ENCODE measurements at regions not wholly inside any gene's neighbourhood (a gene's known extent, or its start where the extent isn't known, plus 50 kb on each side); places are given as distances from the start of the nearest gene placed in this dataset.

DNA sequence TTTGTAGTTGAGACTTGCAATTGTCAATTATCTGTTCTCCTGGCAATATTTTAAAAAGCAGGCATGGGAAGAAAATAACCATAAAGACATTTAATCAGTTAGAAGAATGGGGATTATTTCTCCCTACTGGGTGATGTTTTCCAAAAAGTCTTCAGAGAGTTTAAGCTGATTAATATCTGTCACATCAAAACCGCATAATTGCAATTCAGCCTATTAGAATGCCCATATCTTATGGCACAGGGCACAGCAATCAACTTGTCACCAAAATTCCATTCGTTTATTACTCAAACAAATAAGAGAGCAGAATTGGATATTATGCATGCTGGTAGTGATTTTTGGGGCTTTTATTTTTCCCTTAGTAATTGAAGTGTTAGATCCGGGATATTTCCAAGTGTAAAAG, 218.7 kb downstream of the RNF144B start:
- H3K27ac ChIP-seq, result no peak overlapping the region
- TF ChIP-seq, protein P1, sequence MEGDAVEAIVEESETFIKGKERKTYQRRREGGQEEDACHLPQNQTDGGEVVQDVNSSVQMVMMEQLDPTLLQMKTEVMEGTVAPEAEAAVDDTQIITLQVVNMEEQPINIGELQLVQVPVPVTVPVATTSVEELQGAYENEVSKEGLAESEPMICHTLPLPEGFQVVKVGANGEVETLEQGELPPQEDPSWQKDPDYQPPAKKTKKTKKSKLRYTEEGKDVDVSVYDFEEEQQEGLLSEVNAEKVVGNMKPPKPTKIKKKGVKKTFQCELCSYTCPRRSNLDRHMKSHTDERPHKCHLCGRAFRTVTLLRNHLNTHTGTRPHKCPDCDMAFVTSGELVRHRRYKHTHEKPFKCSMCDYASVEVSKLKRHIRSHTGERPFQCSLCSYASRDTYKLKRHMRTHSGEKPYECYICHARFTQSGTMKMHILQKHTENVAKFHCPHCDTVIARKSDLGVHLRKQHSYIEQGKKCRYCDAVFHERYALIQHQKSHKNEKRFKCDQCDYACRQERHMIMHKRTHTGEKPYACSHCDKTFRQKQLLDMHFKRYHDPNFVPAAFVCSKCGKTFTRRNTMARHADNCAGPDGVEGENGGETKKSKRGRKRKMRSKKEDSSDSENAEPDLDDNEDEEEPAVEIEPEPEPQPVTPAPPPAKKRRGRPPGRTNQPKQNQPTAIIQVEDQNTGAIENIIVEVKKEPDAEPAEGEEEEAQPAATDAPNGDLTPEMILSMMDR (IDR thresholded peaks at IDR 0.05), result no peak
- TF ChIP-seq EP300 (IDR thresholded peaks at IDR 0.05), result no peak
- no peak for ATAC-seq (ENCODE audit: low FRiP score in 2 of 2)
- H3K9me3 ChIP-seq, result no peaks in the 10 kb centered on the region
- H3K36me3 ChIP-seq, result no peaks in the 10 kb centered on the region
- H3K27me3 ChIP-seq, result no peaks in the 10 kb centered on the region
- no peak overlapping the region for H3K4me3 ChIP-seq
- DNase-seq, result no peak
- 80 to 84% methylated on average over 3 of the region's 3 CpGs for WGBS, 2 donors
- no peaks in the 10 kb centered on the region for H3K4me1 ChIP-seq

DNA sequence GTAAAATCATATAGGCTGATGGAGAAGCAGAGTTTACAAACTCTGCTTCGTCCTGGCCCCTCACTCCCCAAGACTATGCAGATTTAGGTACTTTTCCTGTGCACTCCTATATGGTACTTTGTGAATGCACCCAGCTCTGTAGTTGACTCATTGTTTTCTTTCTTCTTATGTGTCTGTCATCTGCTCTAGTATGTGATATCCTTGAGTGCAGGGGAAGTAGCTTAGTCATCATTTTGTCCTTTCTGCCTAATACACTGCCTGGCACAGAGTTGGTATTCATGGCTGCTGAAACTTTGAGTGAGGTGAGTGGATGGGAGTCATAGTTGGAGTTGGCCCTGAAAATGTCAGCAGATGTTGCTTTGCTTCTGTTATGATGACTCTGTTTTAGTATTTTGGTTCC, 222.6 kb downstream of the RNF144B start:
- no peaks in the 10 kb centered on the region for H3K27me3 ChIP-seq
- no peak overlapping the region for H3K27ac ChIP-seq
- DNase-seq (no peak), ATAC-seq (ENCODE audit: low FRiP score in 2 of 2) (no peak)
- H3K36me3 ChIP-seq, result no peaks in the 10 kb centered on the region
- no peak for TF ChIP-seq POLR2AphosphoS5 (IDR thresholded peaks at IDR 0.05)
- no peaks in the 10 kb centered on the region for H3K4me1 ChIP-seq
- no peaks in the 10 kb centered on the region for H3K9me3 ChIP-seq
- H3K4me3 ChIP-seq, result no peak overlapping the region
- 47 to 64% methylated on average over 1 of the region's 1 CpG for WGBS, 2 donors

DNA sequence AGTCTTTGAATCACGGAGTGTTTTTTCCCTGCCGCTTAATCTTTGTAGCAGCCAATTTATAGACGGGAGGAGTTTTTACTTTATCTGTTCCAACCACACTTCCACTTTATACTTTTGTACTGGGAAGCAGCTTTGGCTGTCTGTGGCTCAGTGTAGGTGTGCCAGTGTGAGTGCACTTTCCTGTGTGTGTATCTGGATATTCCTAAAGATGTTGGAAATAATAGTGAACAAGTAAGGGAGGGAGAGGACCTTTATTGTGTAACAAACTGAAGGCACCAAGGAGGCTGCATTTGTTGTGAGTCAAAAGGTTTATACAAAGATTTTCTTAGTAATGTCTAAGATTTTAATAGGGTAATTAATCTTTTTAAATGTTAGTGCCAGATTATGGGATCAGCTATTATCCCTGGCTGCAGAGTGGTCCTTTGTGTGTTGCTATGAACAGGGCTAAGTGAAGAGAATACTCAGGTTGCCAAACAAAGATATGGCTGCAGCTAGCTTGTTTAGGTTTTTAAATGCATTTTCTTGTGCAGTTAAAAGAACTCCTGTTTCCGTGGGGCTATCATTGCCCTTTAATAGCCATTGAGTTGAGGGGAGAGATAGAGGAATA, 226.3 kb downstream of the RNF144B start:
- Histone ChIP-seq H3K4me1 (no peaks in the 10 kb centered on the region), H3K9me3 (peaks cover 0 to 7% (median 0%) of the 10 kb centered on the region in 4 donors), H3K27me3 (no peaks in the 10 kb centered on the region), H3K27ac (no peak overlapping the region), H3K4me3 (no peak overlapping the region), H3K36me3 (no peaks in the 10 kb centered on the region)
- no peak for TF ChIP-seq POLR2AphosphoS5 (IDR thresholded peaks at IDR 0.05)
- TF ChIP-seq, protein P1 (IDR thresholded peaks at IDR 0.05), result no peak
- no peak for TF ChIP-seq EP300 (IDR thresholded peaks at IDR 0.05)
- no peak for TF ChIP-seq POLR2A (IDR thresholded peaks at IDR 0.05)
- no peak for ATAC-seq (ENCODE audit: low FRiP score in 2 of 2)
- no peak for DNase-seq
- 52 to 57% methylated on average over 4 of the region's 4 CpGs for WGBS, 2 donors

DNA sequence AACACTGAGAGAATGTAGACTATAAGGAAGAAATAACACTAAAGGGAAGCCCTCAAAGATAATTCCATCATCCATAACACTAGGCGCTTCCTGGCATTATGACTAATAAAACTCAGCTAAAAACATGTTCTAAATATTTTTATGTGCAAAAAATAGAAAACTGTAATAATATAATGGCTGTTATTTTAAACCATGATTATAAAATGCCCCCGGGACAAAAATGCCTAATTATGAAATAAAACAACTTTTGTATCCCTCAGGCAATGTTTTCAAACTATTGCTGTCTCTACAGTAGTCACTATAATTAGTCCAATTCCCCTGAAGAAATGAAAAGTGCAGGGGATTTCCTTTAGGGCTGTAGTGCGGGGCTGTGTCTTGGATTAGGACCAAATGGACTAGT, 242.4 kb downstream of the RNF144B start:
- Histone ChIP-seq H3K27ac (no peak overlapping the region), H3K4me1 (no peaks in the 10 kb centered on the region), H3K4me3 (no peak overlapping the region), H3K36me3 (no peaks in the 10 kb centered on the region), H3K27me3 (no peaks in the 10 kb centered on the region), H3K9me3 (no peaks in the 10 kb centered on the region)
- DNase-seq (no peak), ATAC-seq (ENCODE audit: low FRiP score in 2 of 2) (no peak)
- WGBS, 2 donors, result 76 to 77% methylated on average over 3 of the region's 3 CpGs
- TF ChIP-seq POLR2AphosphoS5 (IDR thresholded peaks at IDR 0.05), result no peak
- no peak for TF ChIP-seq EP300 (IDR thresholded peaks at IDR 0.05)
- TF ChIP-seq, protein P1 (IDR thresholded peaks at IDR 0.05), result no peak

DNA sequence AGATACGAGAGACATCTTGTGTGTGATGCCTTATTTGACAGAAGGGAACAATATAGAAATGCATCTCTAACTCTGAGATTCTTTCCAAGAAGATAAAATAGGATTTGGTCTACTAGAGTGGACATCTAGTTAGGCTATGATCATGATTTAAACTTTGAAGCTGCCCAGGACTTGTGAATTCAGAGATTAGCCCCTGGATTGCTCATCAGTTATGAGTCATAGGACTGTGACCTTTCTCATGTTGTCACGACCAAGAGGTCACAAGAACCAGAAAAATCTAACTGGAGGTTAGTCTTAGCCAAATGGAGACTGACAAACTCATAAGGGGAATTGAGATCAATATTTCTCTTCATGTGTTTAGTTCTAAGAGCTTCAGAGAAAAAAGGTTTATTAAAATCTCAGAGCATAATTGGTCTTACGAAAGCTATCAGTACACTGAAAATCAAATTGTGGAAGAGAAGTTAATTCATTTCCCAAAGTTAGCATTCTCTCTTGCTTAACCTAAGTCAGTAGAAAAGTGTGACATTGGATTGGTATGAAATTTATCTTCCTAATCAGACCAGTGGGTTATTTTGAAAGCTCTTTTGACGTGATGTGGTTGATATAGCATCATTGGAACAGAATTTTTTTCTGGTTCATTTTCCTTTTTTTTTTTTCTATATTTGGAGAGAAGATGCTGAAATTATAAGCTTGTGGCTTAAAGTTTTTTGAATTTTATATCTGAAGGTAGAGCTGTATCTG, 245.7 kb downstream of the RNF144B start:
- Histone ChIP-seq H3K4me1 (no peaks in the 10 kb centered on the region), H3K36me3 (no peaks in the 10 kb centered on the region), H3K27ac (no peak overlapping the region), H3K4me3 (no peak overlapping the region), H3K27me3 (no peaks in the 10 kb centered on the region), H3K9me3 (no peaks in the 10 kb centered on the region)
- WGBS, 2 donors, result 72 to 75% methylated on average over 4 of the region's 4 CpGs
- ATAC-seq (ENCODE audit: low FRiP score in 2 of 2) (no peak), DNase-seq (no peak)
- TF ChIP-seq POLR2AphosphoS5 (IDR thresholded peaks at IDR 0.05) (no peak), POLR2A (IDR thresholded peaks at IDR 0.05) (no peak), EP300 (IDR thresholded peaks at IDR 0.05) (no peak)
- TF ChIP-seq, protein P1 (IDR thresholded peaks at IDR 0.05), result no peak

All from upper lobe of left lung (tissue), 6 donors.